HG03378 (cell line): ENCODE measurements at regions not wholly inside any gene's neighbourhood (a gene's known extent, or its start where the extent isn't known, plus 50 kb on each side); places are given as distances from the start of the nearest gene placed in this dataset.
A peak's percentile ranks its signal among the peaks of the same experiment; 100 is the strongest.

Experiments used
- ATAC-seq: cut with Tn5 transposase; IDR thresholded peaks from one replicate; pipeline ENCODE4 v1.9.1; 2021; ENCODE audit warnings: mild to moderate bottlenecking, moderate library complexity; ENCODE audit not compliant: unreplicated experiment

DNA sequence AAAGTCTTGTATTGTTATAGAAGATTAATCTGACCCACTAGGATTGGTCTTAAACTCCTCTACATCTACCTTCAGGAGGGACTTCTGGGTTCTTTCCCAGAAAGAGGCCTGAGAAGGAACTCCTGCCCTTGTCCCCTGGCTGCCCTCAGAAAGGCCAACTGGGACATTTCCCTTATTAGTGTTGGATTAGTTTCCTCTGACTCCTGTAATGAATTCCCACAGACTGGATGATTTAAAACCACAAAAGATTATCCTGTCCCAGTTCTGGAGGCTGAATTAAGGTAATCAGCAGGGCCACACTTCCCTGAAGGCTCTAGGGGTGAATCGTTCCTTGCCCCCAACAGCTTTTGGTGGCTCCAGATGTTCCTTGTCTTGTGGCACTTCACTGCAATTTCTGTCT is 102.8 kb upstream of the NMNAT3 start:
- ATAC-seq = no peak

DNA sequence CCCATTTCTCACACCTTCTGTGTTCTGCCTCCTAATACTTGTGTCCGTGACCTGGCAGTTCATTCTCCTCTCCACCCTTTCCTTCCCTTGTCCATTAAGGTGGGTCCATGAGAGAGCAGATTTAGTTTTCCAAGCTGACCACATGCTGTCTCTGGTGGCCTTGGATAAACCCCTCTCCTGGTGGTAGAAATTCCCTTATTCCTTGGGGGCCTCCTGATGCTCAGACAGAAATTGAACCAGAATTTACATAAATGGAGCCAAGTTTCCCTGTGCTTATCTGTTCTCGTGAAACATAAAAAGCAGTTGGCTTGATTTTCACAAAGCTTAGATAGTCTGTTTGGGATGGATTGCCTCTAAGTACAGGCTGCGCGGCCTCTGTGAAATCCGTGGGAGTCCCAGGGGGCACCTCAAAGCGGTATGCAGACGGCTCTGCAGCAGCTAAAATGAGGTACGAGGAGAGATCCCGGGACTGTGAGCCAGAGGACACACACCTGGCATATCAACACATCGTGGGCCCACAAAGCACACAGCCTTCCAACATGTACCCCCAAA is 101.0 kb upstream of the NMNAT3 start:
- no peak for ATAC-seq

DNA sequence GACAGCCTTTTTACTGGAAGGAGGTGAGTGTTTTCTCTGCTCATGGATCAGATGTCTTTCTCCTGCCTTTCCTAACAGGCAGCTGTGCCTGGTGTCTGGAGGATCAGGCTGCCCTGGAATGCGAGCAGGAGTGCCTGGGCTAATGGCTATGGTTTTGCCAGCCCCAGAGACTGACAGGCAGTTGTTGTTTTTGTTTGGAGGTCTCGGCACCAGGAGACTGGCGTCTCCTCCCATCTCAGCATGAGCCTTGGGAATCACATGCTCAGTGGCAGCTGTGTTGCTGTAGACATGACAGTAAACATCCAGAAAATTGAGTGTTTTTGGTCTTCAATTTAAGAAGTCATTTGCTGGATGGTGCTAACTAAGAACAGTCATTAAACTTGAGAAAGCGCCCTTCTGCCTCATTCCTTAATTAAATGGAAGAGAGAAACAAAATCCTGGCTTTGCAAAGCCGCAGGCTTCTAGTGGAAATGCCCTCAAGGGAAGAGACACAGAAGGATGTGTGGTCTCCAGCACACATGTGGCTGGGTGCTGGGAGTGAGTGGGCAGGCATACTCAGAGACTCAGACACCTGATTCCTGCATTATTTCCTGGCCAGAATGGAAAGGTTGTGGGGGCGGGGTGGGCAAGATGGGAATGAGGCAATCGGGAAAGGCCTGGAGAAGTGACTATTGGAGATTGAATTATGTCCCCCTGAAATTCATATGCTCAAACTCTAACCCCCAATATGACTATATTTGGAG is 97.0 kb upstream of the NMNAT3 start:
- ATAC-seq = no peak

DNA sequence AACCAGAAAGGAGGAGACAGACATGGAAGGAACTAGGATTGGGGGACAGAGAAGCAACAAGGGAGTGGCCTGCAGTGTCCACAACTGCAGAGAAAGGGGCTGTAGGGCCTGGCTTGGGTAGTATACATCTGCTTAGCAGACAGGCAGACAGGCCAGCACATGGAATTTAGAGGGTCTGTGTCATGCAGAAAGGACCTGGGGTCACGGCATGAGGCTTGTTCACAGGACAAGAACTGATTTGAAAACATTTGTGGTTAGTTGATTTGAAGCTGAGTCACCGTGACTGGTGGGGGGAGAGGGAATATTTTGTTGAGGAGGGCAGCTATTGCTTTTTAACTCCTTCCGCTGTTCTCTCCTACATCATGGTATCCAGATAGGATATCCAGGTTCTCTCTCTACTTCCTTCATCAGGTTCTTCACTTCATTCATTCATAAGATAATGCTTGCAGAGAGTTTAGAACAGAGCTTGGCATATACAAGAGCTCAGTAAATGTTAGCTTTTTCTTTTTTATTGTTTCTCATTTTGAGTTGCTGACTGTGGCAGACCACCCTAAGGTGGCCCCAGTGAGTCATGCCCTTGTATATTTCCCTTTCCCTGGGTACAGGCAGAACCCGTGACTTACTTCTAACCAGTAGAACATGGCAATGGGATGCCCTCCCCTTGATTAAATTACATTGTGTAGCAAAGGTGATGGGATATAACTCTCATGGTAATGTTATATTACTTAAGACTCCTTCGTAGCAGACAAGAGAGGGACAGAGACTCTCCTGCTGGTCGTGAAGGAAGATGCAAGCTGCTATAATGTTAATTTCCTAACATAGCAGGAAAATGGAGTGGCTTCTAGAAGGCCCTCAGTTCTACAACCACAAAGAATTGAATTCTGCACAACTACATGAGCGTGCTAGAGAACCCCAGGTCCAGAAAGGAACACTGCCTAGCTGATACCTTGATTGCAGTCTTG is 95.0 kb upstream of the NMNAT3 start:
- no peak for ATAC-seq

DNA sequence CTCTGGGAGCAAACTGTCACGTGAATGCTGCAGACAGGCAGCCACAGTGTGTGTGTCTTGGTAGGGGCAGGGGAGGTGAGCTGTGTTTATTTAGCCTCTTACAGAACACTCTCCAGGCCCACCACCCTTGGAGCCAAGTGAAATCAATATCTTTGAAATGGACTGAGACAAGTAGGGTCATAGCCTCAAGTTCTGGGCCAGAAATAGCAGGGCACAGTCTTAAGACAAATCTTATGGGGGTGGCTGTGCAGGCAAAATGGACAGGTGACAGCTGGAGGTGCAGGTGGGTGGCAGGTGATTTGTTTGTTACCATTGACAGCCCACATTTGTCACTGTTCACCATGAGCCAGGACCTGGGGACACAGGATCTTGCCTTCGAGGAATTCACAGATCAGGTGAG is 93.6 kb upstream of the NMNAT3 start:
- ATAC-seq = no peak

DNA sequence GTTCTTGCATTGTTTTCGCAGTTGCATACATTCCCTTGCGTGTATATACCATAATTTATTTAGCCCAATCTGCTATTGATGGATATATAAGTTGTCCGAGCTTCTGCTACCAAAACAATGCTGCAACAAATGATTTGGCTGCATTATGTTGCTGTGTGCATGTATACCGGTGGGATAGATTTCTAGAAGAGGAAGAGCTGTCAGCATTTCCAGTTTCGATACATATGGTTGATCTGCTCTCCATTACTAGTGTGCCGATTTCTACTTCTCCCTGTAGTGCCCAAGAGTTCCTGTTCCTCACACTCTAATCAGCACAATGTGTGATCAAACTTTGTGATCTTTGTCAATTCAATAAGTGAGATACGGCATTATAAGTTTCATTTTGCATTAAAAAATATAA is 92.8 kb upstream of the NMNAT3 start:
- no peak for ATAC-seq

DNA sequence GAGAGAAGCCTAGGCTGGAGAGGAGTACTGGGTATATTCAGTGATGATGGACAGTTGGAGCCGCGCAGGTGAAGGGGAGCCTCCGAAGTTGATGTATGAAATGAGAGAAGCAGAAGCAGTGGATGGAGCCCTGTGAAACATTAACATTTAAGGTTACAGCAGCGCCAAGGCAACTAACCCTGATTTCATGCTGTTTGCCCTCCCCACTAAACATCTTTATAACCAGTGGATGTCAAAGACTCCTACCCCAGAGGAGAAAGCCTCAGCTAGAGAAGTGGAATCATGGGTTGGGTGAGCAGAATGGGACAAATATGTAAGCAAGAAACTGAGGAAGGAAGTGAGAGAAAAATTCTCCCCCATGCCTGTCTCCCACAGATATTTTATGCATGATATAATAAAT is 92.0 kb upstream of the NMNAT3 start:
- ATAC-seq = no peak

DNA sequence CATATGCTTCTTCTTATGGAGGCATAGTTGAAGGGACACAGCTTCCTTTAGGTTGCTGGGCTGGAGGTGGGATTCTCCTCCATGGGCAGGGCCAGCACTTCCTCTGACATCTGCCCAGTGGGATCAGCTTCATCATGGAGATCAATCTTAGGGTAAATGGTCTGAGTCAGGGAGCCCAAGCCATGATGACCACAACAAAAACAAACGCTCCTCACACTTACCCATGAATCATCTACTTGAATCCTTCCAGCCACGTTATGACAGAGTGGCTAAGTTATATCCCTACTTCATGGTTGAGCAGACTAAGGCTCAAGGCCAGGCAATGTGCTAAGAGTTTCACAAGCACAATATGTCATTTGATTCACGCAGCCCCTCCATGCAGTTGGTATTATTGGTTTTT is 87.2 kb upstream of the NMNAT3 start:
- ATAC-seq = no peak

DNA sequence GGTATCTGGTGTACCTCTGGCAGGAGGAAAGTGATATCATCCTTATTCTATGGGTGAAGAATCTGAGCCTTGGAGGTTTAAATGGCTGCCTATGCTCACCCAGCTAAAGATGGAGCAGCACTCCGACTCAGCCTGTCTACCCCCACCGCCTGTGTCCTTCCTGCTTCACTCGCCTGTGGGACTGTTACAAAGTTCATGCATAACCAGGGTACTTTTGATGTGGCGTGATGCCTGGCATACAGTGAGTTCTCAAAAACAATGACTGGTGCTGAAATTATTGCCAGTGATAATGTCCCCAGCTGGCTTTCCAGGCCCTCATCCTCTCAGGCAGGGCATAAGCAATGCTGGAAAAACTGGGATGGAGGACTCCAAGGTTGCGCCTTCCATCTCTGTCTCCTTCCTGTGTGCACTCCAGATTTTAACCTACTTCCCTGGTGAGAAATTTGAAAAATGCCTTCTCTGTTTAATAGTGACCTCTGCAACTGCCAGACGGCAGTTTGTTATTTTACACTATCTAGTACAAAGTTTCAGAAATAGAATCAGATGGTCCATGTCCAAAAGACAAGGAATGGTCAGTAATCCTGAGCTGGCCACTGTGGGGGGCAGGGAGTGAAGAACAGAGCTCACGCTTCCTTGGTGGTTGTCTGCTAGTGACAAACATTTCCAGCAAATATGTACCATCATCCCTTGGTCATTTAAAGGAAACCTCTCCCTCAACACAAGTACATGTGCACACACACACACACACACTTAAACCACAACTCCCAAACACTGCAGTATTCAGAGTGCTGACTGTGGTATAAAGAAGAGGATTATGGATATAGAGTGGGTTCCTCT is 86.5 kb upstream of the NMNAT3 start:
- no peak for ATAC-seq

DNA sequence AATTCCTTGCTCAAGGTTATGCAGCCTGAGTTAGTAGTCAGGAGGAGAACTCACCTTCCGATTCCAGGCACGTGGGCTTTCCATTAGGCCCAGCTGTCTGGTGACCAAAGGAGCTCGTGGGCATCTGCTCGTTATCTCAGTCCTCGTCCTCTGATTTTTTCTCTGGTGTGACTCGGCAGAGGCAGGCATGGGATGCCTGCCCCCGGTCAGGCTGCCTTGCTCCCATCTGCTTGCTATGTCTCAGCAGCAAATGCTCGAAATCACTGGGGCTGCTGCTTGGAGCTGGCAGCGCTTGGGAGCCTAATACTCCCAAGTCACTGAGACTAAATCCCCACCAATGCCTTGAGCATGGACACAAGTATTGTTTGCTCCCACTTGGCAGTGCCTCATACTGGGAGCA is 84.5 kb upstream of the NMNAT3 start:
- no peak for ATAC-seq

DNA sequence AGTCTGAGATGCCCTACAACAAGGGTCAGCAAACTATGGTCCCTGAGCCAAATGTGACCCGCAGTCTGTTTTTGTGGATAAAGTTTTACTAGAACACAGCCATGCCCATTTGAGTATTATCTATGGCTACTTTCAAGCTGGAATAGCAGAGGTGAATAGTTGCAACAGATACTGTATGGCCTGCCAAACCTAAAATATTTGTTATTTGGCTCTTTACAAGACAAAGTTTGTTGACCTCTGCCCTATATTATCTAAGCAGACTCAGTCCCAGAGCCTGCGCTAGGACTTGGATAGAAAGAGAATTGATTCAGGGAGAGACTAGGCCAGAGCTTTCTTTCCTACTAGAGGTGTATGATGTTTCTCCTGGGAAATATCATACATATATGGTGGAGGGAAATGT is 81.7 kb upstream of the NMNAT3 start:
- ATAC-seq = no peak

DNA sequence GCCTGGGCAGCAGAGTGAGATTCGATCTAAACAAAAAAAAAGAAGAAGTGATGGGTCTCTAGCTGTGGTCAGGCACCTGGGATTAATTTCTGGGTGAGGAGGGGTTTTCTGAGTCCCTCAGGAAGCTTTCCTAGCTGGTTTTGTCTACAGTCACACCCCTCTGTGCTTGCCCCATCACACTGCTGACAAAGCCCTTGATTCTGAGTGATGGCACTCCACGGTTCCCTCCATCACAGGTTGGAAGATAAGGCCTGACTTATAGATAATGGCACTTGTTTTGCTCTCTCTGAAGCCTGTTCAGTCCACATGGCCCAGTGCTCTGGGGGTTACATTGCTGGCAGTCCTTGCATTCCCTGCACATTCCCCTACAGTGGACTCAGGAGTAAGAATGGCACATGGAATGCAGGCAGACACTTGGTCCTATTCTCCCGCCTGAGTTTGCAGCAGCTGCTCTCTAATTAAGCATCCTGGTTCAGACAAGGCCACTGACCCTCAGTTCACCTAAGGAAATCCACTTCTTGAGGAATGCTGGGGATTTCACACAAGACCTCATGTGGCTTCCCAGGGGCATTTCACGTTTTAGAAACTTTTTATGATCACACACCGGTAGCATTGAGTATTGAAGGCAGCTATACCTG is 81.0 kb upstream of the NMNAT3 start:
- ATAC-seq = no peak

DNA sequence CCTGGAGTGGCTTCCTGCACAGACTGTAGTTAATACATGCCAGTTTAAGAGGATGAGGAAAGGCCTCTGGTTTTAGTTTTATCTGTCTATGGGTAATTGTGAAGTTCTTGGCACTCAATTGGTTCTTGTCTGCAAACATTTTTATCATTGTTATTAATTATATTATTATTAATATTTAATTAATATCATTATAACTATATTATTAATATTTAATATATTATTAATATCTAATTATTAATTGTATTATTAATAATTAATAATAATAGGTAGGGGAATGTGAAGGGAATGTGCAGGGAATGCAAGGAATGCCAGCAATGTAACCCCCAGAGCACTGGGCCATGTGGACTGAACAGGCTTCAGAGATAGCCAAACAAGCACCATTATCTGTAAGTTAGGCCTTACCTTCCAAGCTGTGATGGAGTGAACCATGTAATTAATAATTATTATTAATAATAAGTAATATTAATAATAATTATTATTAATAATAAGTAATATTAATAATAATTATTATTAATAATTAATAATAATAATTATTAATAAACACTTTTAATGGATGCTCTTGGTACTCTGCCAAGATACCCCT is 79.8 kb upstream of the NMNAT3 start:
- ATAC-seq = no peak

DNA sequence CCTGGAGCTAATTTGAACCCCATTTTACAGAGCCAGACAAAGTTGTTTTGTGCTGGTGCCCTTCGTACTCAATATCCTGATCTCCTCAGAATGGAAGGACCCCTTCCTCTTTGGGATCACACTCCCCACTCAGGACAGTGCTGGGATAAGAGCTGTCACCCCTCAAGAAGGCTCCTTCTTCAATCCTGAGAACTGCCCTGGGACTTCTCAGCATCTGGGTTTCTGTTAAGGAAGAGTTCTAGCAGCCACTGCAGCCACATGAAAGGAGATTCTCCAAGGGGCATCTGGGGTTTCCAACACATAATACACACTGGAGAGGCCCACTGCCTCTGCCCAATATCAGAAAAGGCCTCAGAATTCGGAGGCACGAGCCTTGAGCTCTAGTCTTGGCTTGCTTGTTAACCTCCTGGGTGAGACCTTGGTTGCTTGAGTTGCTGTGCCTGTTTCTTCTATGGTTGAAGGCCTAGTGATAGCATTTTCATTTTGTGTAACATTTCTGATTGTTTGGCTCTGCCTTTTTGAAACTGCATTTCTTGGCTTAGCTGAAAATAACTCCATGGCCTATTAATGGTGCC is 78.8 kb upstream of the NMNAT3 start:
- ATAC-seq = no peak

DNA sequence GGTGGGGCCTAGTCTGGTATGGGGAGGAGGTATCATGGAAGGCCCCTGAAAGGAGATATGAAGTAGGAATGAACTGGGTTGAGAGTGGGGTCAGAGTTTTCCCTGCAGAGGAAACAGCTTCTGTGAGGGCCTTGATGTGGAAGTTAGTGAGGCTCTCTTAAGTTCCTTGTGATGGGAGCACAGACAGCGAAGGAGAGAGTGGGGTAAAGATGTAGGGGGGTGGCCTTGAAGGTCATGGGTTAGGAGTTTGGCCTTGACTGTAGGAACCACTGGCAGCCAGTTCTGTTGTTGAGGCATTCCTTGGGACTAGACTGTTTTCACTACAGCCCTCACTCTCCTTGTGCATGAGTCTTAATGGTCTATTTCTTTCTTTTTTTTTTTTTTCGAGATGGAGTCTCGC is 77.8 kb upstream of the NMNAT3 start:
- ATAC-seq = no peak

DNA sequence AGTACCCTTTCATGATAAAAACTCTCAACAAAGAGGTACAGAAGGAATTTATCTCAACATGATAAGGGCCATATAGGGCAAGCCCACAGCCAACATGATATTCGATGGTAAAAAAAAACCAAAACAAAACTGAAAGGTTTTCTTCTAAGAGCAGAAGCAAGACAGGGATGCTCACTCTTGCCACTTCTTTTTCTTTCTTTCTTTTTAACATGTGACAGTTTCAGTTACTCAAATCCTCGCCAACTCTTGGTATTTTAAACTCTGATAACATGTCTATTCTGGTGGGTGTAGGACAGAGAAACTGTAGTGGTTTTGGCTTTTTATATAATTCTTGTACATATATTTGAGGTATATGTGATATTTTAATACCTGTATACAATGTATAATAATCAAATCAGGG is 74.0 kb upstream of the NMNAT3 start:
- peak; percentile 47 for ATAC-seq

DNA sequence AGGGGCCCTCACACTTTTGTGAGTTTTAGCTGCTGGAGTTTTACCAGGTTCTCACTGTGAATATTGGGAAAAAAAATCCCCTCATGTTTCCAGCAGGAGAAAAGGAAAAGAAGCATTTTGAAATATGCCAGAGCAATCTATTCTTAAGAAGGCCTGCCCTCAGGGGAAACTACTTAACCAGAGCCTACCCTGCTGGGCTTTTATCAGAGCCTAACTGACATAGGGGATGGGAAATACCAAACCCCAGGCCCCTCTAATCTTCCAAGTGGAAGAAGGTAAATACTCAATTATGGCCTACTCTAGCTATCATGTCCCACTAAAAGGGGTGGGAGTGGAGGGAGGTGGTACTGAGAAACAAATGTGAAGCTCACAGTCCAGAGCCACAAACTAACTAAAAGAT is 68.7 kb upstream of the NMNAT3 start:
- no peak for ATAC-seq

DNA sequence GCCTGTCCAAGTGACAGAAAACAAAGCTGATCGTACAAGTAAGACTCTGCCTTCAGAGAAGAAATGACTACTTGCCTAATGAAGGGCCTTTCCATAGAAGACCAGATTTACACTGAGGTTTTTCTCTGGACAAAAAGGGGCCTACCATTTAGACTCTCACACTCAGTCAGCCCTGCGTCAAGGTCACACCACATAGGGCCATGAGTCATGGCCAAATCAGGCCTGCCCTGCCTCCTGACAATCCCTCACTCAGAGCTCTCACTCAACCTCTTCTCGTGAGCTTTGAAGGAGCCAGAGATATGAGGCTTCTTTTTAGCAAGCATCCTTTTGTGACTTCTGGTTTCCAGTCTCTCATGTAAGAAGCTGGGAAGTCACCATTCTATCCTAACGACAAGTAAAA is 68.1 kb upstream of the NMNAT3 start:
- no peak for ATAC-seq

DNA sequence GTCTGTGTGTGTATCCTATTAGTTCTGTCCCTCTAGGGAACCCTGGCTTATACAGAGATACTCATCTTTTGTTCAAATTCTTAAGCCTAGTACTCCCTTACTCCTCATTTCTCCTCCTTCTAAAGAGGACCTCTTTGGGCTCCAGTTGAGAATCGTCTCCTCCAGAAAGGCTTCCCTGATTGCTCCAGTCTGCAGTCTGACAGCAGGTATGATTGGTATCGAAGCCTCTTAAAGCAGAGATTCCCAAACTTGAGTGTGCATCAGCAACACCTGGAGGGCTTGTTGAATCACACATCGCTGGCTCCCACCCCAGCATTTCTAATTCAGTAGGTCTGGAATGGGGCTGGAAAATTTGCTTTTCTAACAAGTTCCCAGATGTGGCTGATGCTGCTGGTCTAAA is 60.9 kb upstream of the NMNAT3 start:
- ATAC-seq = no peak
